Hematopoietic multipotent progenitor cell treated with erythropoietin and hydrocortisone succinate and interleukin-3 and kit ligand, for 17 days (in vitro differentiated cells): ENCODE measurements at regions not wholly inside any gene's neighbourhood (a gene's known extent, or its start where the extent isn't known, plus 50 kb on each side); places are given as distances from the start of the nearest gene placed in this dataset.
A peak's percentile ranks its signal among the peaks of the same experiment; 100 is the strongest.

ENCODE experiments used
- DNase-seq: peaks from one replicate; pipeline ENCODE4 v3.0.0-alpha.2; 2015; ENCODE audit warnings: low spot score

DNA sequence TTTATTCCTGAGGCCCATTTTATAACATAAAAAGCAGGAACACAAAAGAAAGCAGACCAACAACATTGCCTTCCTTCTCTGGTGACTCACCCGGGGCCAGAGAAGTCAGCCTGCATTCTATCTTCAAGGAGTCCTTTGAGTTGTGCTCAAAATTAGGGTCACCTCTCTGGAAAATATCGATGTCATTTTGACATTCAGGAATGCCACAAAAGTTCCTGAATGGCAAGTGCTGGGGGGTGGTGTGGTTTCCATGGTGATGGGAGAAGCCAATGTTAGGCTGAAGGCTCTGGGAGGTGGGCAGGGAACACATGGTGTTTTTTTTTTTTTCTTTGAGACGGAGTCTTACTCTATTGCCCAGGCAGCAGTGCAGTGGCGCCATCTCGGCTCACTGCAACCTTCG is 159.6 kb downstream of the HAPSTR1 start:
- DNase-seq: no peak

DNA sequence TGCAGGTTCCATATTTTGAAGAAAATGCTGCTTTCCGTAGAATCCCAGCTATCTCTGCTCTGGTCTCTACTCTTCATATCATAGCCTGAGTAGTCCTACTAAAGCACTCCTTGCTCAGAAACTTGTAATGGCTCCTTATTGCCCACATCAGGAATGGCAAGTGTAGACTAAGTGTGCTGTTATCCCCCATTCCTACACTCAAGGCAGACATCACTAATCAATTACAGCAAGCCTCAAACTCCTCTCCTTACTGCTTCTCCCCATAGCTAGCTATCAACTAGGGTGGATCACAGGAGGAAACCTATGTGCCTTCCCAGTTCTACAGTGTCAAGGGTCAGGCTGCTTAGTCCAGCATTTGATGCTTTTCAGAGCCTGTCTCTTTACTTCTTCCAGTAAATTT is 163.4 kb downstream of the HAPSTR1 start:
- DNase-seq: no peak

DNA sequence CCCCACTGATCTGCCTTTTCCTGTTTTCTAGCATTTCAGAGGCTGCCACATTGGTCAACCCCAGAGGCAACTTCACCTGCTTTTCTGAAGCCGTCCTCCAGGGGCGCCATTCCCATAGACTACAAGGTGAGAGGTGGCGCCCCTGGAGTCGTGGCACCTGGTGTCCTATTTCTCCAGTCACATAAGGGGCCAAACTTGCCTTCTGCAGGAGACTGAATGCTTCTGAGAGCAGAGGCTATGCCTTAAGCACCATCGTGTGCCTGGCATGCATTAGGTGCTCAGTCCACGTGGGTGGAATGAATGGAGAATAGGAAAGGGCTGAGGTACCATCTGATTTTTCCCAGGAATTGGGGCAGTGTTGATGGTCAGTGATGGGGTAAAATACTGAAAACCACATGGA is 164.8 kb downstream of the HAPSTR1 start:
- peak; percentile 8 for DNase-seq

- DNase-seq: no peak
These were observed 166.4 kb downstream of the HAPSTR1 start for GRCh38 chr16:9257843-9258242.

GRCh38 chr16:9258423-9259051 is 167.1 kb downstream of the HAPSTR1 start:
- no peak for DNase-seq

GRCh38 chr16:9259914-9260608 is 168.6 kb downstream of the HAPSTR1 start:
- DNase-seq: no peak

- no peak for DNase-seq
These were observed 169.2 kb downstream of the HAPSTR1 start for GRCh38 chr16:9260666-9261065.

DNA sequence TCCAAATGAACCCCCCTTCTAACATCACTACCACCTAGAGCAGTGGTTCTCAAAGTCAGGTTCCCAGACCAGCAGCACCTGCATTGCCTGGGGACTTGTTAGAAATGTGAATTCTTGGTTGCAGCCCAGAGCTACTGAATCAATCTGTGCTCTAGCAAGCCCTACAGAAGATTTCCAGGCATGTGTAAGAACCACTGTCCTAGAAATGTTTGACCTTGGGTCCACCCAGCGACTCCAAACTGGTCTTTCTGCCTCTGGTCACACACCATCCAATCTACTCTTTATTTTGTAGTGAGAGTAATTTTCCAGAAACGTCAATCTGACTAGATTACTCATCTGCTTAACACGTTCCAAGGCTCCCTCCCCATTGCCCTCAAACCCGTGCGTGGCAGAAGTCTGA is 169.9 kb downstream of the HAPSTR1 start:
- DNase-seq: no peak

DNA sequence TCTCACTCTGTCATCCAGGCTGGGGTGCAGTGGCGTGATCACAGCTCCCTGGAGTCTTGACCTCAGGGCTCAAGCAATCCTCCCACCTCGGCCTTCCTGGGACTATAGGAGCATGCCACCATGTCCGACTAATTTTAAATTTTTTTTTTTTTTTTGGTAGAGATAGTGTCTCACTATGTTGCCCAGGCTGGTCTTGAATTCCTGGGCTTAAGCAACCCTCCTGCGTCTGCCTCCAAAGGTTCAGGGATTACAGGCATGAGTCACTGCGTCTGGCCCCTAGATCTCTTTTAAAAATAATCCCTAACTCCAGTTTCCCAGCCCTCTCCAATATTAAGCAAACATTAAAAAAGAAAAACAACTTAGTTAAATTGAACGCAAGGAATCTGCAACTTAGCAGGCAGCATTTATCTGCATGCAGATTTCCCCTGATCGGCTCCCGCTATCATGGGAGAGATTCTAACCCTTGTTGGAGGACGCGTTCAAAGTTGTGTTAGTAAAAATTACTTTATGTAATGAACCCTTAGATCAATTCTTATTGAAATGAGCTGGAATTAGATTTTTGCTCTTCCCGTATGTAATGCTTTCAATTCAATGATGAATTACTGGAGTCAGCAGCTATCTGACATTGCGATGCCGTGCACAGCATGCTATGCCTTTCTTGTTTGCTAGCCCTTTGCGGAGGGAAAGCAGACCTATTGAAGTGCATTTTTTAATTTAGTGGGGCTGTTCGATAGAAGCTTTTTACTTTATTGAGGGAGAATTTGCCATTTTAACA is 171.7 kb downstream of the HAPSTR1 start:
- no peak for DNase-seq

- DNase-seq: no peak
These were observed 172.6 kb downstream of the HAPSTR1 start for GRCh38 chr16:9264067-9264466.

- DNase-seq: no peak
These were observed 177.0 kb downstream of the HAPSTR1 start for GRCh38 chr16:9268446-9268845.

- DNase-seq: no peak
These were observed 179.0 kb downstream of the HAPSTR1 start for GRCh38 chr16:9270424-9270823.

GRCh38 chr16:9270941-9271340 is 179.5 kb downstream of the HAPSTR1 start:
- DNase-seq: no peak

DNA sequence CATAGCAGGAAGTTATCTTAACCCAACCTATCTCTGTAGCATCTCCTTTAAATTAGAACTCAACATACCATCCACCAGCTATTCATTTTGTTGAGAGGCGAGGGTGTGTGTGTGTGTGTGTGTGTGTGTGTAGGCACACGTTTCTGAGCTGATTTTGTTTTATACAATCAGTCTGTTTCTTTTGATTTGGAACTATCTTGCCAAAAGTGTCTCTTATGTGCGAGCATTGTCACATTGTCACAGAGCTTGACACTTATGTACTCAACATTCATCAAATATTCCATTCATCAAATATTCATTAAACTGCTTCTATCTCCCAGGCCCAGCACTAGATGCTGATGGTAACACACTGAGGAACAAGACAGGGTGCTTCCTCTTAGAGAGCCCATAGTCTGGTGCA is 180.4 kb downstream of the HAPSTR1 start:
- DNase-seq: no peak

GRCh38 chr16:9275377-9275776 is 183.9 kb downstream of the HAPSTR1 start:
- DNase-seq: no peak

GRCh38 chr16:9275816-9276354 is 184.4 kb downstream of the HAPSTR1 start:
- no peak for DNase-seq

DNA sequence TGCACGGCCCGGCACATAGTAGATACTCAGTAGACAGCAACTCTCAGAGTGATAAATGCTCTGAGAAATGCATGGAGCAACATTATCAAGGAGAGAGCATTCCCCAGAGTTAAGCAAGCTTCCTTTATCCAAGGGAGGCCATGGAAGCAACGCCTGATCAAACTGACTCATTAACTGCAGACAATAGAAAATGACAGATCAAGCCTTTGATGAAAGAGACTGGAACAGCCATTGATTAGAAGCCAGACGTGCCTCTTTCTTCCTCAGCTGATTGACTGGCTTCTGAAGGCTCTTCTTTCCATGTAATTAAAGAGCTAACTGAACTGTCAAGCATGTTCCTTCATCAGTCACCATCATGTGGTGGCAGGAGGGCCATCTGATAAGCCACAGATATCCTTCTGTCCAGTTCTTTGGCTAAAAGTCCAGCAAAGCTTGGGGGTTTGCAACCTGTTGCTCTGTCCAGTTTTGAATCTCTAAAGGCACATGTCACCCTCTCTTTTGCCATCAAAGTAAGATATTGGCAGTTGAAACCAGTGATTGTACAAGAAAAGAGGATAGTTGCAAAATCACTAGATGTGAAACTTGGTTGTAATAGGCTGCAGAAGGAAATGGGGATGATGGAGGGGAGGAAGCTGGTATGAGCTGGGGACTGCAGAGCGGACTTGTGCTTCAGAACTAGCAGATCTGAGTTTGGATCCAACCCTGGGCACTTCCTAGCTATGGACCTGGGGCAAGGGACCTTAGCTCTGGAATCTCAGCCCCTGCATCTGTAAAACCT is 188.0 kb downstream of the HAPSTR1 start:
- DNase-seq: no peak

GRCh38 chr16:9280069-9280466 is 188.6 kb downstream of the HAPSTR1 start:
- no peak for DNase-seq

GRCh38 chr16:9286930-9287329 is 195.5 kb downstream of the HAPSTR1 start:
- DNase-seq: no peak

DNA sequence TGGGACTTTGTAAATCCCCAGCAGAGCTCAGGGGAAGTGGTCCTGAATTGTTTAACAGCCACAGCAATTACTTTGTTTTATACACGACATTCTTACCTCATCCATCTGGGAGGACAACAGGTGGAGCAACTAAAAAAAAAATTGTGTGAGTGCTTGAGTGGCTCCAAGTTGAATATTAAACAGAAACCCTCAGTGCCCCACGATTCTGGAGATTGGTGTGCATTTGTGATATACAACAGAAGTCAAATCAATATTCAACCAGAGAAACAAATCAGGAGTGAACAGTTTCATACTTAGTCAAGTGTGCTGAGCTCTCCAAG is 204.8 kb downstream of the HAPSTR1 start:
- no peak for DNase-seq

DNA sequence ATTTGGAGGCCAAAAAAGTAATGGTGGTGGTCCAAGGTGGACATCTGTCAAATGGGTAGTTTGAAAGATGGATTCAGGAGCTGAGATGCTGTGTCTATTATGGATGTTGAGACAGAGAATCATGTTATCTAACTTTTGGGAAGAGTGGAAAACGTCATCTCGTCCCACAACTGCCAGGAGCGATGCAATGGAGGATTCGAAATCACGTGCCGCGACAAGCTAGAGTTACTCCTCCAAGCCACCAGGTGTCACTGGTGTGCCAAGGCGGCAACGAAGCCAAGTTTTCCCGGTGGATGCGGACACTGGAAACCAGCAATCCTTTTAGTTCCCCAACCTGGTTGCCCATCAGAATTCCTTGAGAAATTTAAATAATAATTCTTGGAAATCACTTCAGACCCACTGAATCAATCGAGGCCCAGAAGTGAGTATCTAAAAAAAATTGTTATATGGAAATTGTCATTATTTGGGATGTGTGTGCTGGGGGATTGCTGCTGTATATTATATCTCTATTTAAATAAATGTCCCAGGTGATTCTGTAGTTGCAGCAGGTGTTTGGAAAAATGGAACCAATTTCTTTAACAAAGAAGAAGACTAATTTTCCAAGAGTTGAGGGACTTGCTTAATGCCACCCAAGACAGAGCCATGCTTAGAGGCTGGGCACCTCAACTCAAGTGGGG is 206.1 kb downstream of the HAPSTR1 start:
- DNase-seq: no peak

DNA sequence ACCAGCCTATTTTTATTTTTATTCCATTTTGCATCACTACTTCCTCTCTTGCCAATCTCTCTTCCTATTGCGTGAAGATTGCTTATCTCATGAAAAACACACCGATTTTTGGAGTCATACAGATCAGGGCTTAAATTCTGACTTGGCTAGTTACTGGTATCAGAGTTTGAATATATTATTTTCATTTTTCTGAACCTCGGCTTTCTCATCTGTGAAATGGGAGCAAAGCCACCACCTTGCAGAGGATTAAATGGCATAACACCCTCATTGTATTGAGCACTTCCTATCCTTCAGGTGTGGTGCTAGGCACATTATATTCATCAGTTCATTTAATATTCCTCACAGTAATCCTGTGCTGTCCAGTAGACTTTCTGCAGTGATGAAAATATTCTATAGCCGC is 208.8 kb downstream of the HAPSTR1 start:
- DNase-seq: no peak
